ENCODE measurements at regions not wholly inside any gene's neighbourhood (a gene's known extent, or its start where the extent isn't known, plus 50 kb on each side); places are given as distances from the start of the nearest gene placed in this dataset.

DNA sequence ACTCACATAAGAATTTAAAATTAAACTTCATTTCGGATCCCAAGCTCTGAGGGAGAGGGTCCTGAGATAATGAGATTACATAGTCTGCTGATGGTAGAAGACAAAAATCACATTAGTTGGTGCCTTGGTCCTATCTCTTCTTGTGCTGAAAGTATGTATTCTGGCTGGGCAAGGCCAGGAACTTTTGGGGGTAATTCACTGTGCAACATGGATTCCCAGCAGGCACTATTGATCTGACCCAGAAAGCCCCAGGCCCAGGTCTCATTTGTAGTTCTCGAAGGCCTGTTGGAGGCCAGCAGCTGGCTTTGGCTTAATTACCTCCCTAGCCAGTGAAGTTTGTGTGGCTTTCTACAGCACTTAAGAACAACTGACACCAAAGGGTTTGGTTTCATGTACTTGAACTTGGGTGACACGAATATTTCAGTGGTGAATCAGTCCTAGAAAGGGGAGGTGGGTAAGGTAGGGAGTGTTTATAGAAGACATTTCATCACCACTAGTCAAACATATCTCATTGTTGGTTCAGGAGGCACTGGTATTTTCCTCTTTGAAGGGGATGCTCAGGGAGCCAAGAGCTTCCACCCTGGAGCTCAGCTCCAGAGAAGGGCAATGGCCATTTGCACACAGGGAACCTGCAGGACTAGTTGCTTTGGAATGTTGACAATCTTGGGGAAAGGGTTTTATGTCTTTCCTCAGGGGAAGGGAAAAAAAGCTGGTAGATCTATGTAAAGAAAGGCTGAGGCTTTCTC lies 217.8 kb downstream of the OSR1 start (continued):
- TF ChIP-seq, protein P1, sequence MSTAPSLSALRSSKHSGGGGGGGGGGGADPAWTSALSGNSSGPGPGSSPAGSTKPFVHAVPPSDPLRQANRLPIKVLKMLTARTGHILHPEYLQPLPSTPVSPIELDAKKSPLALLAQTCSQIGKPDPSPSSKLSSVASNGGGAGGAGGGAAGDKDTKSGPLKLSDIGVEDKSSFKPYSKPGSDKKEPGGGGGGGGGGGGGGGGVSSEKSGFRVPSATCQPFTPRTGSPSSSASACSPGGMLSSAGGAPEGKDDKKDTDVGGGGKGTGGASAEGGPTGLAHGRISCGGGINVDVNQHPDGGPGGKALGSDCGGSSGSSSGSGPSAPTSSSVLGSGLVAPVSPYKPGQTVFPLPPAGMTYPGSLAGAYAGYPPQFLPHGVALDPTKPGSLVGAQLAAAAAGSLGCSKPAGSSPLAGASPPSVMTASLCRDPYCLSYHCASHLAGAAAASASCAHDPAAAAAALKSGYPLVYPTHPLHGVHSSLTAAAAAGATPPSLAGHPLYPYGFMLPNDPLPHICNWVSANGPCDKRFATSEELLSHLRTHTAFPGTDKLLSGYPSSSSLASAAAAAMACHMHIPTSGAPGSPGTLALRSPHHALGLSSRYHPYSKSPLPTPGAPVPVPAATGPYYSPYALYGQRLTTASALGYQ (CRISPR knock-in tag; IDR thresholded peaks at IDR 0.05) = peak; percentile 91
- TF ChIP-seq NFE2L2 (IDR thresholded peaks at IDR 0.05; ENCODE audit: low read length) = no peak
- no peak for TF ChIP-seq EHMT2 (IDR thresholded peaks at IDR 0.05; ENCODE audit: borderline replicate concordance, low read depth, low read length)
- no peak for TF ChIP-seq SMARCC2 (IDR thresholded peaks at IDR 0.05)
- TF ChIP-seq, protein P2, sequence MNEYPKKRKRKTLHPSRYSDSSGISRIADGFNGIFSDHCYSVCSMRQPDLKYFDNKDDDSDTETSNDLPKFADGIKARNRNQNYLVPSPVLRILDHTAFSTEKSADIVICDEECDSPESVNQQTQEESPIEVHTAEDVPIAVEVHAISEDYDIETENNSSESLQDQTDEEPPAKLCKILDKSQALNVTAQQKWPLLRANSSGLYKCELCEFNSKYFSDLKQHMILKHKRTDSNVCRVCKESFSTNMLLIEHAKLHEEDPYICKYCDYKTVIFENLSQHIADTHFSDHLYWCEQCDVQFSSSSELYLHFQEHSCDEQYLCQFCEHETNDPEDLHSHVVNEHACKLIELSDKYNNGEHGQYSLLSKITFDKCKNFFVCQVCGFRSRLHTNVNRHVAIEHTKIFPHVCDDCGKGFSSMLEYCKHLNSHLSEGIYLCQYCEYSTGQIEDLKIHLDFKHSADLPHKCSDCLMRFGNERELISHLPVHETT (CRISPR knock-in tag; conservative IDR thresholded peaks at IDR 0.05) = no peak
- TF ChIP-seq, protein P3, sequence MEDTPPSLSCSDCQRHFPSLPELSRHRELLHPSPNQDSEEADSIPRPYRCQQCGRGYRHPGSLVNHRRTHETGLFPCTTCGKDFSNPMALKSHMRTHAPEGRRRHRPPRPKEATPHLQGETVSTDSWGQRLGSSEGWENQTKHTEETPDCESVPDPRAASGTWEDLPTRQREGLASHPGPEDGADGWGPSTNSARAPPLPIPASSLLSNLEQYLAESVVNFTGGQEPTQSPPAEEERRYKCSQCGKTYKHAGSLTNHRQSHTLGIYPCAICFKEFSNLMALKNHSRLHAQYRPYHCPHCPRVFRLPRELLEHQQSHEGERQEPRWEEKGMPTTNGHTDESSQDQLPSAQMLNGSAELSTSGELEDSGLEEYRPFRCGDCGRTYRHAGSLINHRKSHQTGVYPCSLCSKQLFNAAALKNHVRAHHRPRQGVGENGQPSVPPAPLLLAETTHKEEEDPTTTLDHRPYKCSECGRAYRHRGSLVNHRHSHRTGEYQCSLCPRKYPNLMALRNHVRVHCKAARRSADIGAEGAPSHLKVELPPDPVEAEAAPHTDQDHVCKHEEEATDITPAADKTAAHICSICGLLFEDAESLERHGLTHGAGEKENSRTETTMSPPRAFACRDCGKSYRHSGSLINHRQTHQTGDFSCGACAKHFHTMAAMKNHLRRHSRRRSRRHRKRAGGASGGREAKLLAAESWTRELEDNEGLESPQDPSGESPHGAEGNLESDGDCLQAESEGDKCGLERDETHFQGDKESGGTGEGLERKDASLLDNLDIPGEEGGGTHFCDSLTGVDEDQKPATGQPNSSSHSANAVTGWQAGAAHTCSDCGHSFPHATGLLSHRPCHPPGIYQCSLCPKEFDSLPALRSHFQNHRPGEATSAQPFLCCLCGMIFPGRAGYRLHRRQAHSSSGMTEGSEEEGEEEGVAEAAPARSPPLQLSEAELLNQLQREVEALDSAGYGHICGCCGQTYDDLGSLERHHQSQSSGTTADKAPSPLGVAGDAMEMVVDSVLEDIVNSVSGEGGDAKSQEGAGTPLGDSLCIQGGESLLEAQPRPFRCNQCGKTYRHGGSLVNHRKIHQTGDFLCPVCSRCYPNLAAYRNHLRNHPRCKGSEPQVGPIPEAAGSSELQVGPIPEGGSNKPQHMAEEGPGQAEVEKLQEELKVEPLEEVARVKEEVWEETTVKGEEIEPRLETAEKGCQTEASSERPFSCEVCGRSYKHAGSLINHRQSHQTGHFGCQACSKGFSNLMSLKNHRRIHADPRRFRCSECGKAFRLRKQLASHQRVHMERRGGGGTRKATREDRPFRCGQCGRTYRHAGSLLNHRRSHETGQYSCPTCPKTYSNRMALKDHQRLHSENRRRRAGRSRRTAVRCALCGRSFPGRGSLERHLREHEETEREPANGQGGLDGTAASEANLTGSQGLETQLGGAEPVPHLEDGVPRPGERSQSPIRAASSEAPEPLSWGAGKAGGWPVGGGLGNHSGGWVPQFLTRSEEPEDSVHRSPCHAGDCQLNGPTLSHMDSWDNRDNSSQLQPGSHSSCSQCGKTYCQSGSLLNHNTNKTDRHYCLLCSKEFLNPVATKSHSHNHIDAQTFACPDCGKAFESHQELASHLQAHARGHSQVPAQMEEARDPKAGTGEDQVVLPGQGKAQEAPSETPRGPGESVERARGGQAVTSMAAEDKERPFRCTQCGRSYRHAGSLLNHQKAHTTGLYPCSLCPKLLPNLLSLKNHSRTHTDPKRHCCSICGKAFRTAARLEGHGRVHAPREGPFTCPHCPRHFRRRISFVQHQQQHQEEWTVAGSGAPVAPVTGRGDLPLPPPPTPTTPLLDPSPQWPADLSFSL (CRISPR knock-in tag; IDR thresholded peaks at IDR 0.05) = no peak
- TF ChIP-seq MYNN (CRISPR knock-in tag; IDR thresholded peaks at IDR 0.05; ENCODE audit: low read depth) = no peak
- TF ChIP-seq MEF2D (CRISPR knock-in tag; IDR thresholded peaks at IDR 0.05) = peak; percentile 66; the same call in 1 of the 2 replicates
- TF ChIP-seq XBP1 (CRISPR knock-in tag; IDR thresholded peaks at IDR 0.05) = no peak
- 0 out of 2 replicates have a peak, but pooled peaks have one; percentile 39 for TF ChIP-seq ARNT2 (CRISPR knock-in tag; IDR thresholded peaks at IDR 0.05; ENCODE audit: low read depth)
- no peak for TF ChIP-seq ZNF766 (CRISPR knock-in tag; IDR thresholded peaks at IDR 0.05; ENCODE audit: borderline replicate concordance)
- peak; percentile 81 for TF ChIP-seq SALL1 (CRISPR knock-in tag; IDR thresholded peaks at IDR 0.05)
- TF ChIP-seq RAD21 (CRISPR knock-in tag; IDR thresholded peaks at IDR 0.05) = no peak
- TF ChIP-seq, protein P4, sequence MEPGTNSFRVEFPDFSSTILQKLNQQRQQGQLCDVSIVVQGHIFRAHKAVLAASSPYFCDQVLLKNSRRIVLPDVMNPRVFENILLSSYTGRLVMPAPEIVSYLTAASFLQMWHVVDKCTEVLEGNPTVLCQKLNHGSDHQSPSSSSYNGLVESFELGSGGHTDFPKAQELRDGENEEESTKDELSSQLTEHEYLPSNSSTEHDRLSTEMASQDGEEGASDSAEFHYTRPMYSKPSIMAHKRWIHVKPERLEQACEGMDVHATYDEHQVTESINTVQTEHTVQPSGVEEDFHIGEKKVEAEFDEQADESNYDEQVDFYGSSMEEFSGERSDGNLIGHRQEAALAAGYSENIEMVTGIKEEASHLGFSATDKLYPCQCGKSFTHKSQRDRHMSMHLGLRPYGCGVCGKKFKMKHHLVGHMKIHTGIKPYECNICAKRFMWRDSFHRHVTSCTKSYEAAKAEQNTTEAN (CRISPR knock-in tag; conservative IDR thresholded peaks at IDR 0.05) = no peak
- TF ChIP-seq CEBPB (IDR thresholded peaks at IDR 0.05; ENCODE audit: borderline replicate concordance, low read depth, low read length) = peak; percentile 89
- no peak for TF ChIP-seq ZNF180 (CRISPR knock-in tag; IDR thresholded peaks at IDR 0.05; ENCODE audit: borderline replicate concordance, low read depth)
- TF ChIP-seq NFYC (CRISPR knock-in tag; IDR thresholded peaks at IDR 0.05) = peak; percentile 13; the same call in 1 of the 2 replicates
- no peak for TF ChIP-seq YY1 (IDR thresholded peaks at IDR 0.05; ENCODE audit: insufficient read depth, insufficient replicate concordance, low read depth, low read length)
- no peak for TF ChIP-seq ZNF660 (CRISPR knock-in tag; IDR thresholded peaks at IDR 0.05; ENCODE audit: borderline replicate concordance, low read depth)
- peak; percentile 70 for TF ChIP-seq THAP11 (CRISPR knock-in tag; IDR thresholded peaks at IDR 0.05)
